ENCODE measurements at regions not wholly inside any gene's neighbourhood (a gene's known extent, or its start where the extent isn't known, plus 50 kb on each side); places are given as distances from the start of the nearest gene placed in this dataset.

DNA sequence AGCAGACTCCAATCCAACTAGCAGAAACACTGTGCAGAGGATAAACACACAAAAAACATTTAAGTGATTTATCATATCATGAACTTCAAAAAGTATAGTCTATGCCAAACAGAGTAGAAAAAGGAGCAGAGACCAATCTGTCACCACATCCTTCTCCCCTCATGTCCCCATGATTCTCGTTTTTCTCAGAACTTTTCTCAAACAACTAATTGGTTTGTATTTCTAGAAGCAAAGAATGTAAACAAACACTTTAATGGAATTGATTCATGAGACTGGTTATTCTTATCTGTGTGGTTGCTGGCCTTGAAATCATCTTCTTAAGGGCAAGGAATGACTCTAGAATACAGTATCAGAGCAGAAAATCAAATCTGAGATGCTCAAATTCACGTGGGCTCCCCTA, 294.2 kb upstream of the THBS1 start:
- DNase-seq (ENCODE audit: low read depth): no peak
- TF ChIP-seq, protein P1, sequence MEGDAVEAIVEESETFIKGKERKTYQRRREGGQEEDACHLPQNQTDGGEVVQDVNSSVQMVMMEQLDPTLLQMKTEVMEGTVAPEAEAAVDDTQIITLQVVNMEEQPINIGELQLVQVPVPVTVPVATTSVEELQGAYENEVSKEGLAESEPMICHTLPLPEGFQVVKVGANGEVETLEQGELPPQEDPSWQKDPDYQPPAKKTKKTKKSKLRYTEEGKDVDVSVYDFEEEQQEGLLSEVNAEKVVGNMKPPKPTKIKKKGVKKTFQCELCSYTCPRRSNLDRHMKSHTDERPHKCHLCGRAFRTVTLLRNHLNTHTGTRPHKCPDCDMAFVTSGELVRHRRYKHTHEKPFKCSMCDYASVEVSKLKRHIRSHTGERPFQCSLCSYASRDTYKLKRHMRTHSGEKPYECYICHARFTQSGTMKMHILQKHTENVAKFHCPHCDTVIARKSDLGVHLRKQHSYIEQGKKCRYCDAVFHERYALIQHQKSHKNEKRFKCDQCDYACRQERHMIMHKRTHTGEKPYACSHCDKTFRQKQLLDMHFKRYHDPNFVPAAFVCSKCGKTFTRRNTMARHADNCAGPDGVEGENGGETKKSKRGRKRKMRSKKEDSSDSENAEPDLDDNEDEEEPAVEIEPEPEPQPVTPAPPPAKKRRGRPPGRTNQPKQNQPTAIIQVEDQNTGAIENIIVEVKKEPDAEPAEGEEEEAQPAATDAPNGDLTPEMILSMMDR (conservative IDR thresholded peaks at IDR 0.05; ENCODE audit: control insufficient read depth, insufficient read depth, low read depth, low read length): no peak
- no peak overlapping the region for H3K4me3 ChIP-seq (ENCODE audit: control insufficient read depth, low read depth, low read length)

DNA sequence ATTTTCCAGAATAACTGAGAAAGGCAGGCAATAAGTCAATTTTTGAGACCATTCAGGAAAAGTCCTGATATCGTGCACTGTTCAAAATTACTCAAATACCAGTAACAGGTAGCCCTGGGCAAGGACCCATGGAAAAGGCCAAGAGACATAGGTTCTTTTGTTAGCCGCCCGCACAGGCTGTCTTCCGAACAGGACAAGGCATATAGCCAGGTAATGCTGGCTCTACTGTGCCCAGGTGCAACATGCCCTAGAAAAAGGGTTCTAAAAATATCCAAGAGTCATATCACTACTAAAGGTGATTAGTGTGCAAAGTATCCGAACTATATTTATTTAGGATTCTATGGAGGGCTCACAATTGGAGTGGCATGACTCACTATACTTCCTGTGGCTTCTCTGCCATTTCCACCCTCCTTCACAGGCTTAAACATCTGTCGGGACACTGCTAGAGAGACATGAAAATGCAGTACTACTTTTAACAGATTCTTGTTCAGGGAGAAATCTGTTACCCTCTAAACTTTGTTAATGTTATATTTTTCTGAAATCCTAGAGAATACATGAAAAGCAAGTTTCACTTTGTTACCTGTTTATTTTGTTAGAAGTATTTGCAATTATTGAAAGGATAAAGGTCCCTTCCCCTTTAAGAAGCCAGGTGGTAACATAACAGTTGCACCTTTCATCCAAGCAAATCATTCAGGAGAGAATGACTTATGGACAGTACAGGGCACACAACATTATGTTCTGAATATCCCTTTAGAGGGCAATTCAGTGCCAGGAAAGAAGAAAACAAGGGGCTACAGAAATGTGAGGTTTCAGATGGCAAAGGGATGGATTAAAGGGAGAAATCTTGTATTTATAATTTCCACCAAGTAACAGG, 293.3 kb upstream of the THBS1 start:
- no peak overlapping the region for H3K4me3 ChIP-seq (ENCODE audit: control insufficient read depth, low read depth, low read length)
- DNase-seq (ENCODE audit: low read depth): peak; percentile 47
- TF ChIP-seq, protein P1 (conservative IDR thresholded peaks at IDR 0.05; ENCODE audit: control insufficient read depth, insufficient read depth, low read depth, low read length): no peak

DNA sequence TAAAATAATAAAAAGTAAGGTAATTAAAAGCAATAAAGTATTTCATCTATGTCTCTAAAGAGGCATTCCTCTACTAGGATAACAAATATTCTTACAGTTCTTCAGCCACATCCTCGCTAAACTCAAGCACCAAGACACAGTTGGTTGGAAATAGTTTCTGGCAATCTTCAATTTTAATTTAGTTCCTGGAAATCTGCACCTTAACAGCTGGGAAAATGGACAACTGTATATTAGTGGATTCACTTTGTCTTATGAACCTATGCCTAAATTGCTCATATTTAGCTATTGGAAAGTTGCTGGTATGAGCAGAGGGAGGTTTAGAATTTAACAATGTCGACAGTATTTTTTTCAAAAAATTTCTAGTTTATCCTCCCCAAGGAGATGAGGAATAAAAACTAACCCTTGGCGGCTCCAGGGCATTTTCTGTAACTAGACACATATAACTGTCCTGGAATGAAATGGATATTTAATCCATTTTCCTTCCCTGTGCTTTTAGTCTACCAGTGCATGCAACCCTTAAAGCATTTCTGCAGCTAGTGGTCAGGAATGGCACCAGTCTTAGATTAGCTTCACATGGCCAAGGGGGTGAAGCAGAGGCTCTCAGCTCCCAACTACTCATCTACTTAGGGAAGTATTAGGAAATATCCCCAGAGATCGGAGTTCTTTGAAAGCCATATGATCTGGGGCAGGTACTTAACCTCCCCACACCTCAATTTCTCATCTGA, 290.0 kb upstream of the THBS1 start:
- H3K4me3 ChIP-seq (ENCODE audit: control insufficient read depth, low read depth, low read length): no peak overlapping the region
- no peak for DNase-seq (ENCODE audit: low read depth)
- TF ChIP-seq, protein P1 (conservative IDR thresholded peaks at IDR 0.05; ENCODE audit: control insufficient read depth, insufficient read depth, low read depth, low read length): no peak

DNA sequence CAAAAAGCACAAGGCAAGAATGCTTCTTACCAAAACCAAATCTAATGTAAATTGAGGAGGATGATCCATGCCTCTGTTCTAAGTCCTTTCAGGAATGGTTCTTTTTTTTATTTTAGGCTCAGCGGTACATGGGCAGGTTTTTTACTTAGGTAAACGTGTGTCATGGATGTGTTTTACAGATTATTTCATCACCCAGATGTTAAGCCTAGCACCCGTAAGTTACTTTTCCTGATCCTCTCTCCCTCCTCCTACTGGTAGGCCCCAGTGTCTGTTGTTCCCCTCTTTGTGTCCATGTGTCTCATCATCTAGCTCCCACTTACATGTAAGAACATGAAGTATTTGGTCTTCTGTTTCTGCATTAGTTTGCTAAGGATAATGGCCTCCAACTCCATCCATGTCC, 289.2 kb upstream of the THBS1 start:
- no peak for DNase-seq (ENCODE audit: low read depth)
- H3K4me3 ChIP-seq (ENCODE audit: control insufficient read depth, low read depth, low read length): no peak overlapping the region
- TF ChIP-seq, protein P1 (conservative IDR thresholded peaks at IDR 0.05; ENCODE audit: control insufficient read depth, insufficient read depth, low read depth, low read length): no peak

DNA sequence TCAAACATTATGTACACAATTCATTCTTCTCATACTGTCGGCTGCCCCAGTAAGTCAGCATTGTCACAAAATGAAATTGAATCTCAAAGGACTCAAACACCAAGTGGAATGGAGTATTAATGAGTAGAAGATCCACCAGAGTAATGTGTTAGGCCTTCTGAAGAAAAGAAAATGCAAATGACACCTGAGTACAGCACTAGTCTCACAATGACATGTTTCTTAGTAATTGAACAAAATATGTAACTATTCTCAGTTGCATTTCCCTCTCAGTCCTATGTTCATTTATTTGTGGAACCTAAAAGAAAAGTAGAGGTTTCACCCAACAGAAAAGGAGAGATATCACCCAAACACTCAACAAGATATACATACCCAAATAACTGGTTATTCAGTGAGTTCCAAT, 283.9 kb upstream of the THBS1 start:
- no peak for DNase-seq (ENCODE audit: low read depth)
- TF ChIP-seq, protein P1 (conservative IDR thresholded peaks at IDR 0.05; ENCODE audit: control insufficient read depth, insufficient read depth, low read depth, low read length): no peak
- H3K4me3 ChIP-seq (ENCODE audit: control insufficient read depth, low read depth, low read length): no peak overlapping the region

DNA sequence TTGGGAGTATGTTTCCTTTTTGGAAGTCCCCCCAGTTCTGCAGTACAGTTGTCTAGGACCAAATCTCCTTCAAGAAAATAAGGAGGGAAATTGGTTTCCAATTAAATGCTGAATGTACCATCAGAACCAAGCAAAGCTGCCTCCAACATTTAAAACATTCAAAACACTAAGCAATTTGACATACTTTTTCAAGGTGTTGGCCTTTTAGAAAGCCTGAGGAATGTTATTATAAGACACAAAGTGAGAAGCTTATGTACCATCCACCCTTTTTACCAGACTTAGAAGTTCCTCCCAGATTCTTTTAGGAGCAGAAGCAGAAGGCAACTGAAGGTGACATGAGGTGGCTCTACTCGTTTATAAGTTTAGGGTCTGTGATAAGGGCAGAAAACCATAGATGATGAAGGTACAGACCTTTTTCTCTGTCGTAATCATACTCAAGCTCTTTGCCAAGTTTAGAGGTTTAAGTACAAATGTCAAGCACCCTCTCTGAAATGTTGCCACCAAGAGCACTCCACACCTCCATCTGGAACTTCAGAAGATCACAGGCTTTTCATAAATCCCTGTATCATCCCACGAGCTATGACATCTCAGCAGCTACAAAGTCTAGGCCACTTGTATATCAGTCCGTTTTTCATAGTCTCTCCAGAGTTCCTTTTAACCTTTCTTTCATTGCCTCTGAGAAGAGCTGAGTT, 282.5 kb upstream of the THBS1 start:
- no peak for DNase-seq (ENCODE audit: low read depth)
- TF ChIP-seq, protein P1 (conservative IDR thresholded peaks at IDR 0.05; ENCODE audit: control insufficient read depth, insufficient read depth, low read depth, low read length): no peak
- H3K4me3 ChIP-seq (ENCODE audit: control insufficient read depth, low read depth, low read length): no peak overlapping the region
